Ectodermal cell (in vitro differentiated cells): ENCODE measurements at regions not wholly inside any gene's neighbourhood (a gene's known extent, or its start where the extent isn't known, plus 50 kb on each side); places are given as distances from the start of the nearest gene placed in this dataset.

Experiments used
- H3K27ac ChIP-seq: 2 replicates; pipeline ENCODE4 v1.7.0; 2013; ENCODE audit warnings: mild to moderate bottlenecking, low read depth, low read length; ENCODE audit not compliant: insufficient read depth, poor library complexity, severe bottlenecking
- H3K27me3 ChIP-seq: 2 replicates; pipeline ENCODE4 v1.7.0; 2013; ENCODE audit warnings: mild to moderate bottlenecking, low read length; ENCODE audit not compliant: insufficient read depth, control insufficient read depth, poor library complexity, severe bottlenecking
- H3K36me3 ChIP-seq: one replicate; pipeline ENCODE4 v1.7.0; 2013; ENCODE audit warnings: low read length; ENCODE audit not compliant: control insufficient read depth, insufficient read depth
- H3K4me1 ChIP-seq: one replicate; pipeline ENCODE4 v1.7.0; 2013; ENCODE audit warnings: low read length; ENCODE audit not compliant: control insufficient read depth, insufficient read depth
- H3K4me3 ChIP-seq: 2 replicates; pipeline ENCODE4 v1.7.0; 2013; ENCODE audit warnings: low read depth, low read length, control low read depth; ENCODE audit not compliant: insufficient read depth
- H3K9me3 ChIP-seq: 2 replicates; pipeline ENCODE4 v1.7.0; 2013; ENCODE audit warnings: mild to moderate bottlenecking, low read length, moderate library complexity; ENCODE audit not compliant: control insufficient read depth
- WGBS, 2 experiments: methylation state at CpG; one replicate each; pipeline ENCODE4 v1.1.7; 2013; ENCODE audit warnings: missing lambda C conversion rate in 2 of 2; 5-methylcytosine and 5-hydroxymethylcytosine counted together

DNA sequence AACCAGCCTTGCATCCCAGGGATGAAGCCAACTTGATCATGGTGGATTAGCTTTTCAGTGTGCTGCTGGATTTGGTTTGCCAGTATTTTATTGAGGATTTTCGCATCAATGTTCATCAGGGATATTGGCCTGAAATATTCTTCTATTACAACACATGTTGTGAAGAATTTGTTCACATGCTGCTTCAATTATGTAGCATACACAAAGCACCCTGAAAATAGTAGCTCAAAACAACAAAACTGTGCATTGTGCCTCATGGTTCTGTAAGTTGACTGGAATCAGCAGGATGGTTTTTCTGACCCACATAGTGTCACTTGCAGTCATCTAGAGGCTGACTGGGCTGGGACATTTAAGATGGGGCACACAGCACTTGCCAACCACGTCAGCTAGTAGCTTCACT, 193.9 kb downstream of the SYK start:
- Histone ChIP-seq H3K4me1 (no peaks in the 10 kb centered on the region), H3K36me3 (no peaks in the 10 kb centered on the region), H3K4me3 (no peak overlapping the region), H3K9me3 (no peaks in the 10 kb centered on the region), H3K27me3 (no peaks in the 10 kb centered on the region), H3K27ac (no peak overlapping the region)
- WGBS, 2 experiments, result 85 to 93% methylated on average over 2 of the region's 2 CpGs

DNA sequence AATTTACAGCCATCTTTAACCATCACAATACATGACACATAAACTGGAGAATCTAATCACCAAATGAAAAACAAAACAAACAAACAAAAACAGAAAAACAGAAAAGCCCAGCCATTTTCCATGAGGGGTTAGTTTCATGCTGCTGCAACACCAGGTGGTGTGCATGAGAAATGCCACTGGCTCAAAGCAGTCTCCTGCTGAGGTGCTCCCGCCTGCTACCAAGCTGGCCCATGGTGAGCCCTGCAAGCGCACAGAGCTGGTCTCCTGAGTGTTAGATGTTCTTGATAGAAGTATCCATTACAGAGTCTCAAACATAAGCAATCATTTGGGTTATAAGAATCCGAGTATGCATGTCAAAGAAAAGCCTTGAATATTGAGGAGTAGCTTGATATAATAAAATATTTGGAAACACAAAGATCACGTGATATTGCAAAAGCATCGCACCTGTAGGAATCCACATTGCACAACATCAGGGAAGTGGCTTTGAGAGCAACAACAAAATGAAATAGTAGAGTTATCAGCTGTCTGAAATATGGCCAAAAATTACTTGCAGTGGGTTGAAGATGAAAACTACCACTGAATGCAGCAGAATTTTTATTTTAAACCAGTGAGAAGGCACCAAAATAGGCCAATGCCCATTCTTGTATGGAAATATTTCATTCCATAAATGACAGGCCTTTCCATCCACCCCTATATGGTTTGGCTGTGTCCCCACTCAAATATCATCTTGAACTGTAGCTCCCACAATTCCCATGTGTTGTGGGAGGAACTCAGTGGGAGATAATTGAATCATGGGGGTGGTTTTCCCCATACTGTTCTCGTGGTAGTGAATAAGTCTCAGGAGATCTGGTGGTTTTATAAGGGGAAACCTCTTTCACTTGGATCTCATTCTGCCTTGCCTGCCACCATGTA, 194.8 kb downstream of the SYK start:
- Histone ChIP-seq H3K4me1 (no peaks in the 10 kb centered on the region), H3K36me3 (no peaks in the 10 kb centered on the region), H3K27ac (no peak overlapping the region), H3K9me3 (no peaks in the 10 kb centered on the region), H3K27me3 (no peaks in the 10 kb centered on the region), H3K4me3 (no peak overlapping the region)
- 83 to 87% methylated on average over 6 of the region's 6 CpGs for WGBS, 2 experiments

DNA sequence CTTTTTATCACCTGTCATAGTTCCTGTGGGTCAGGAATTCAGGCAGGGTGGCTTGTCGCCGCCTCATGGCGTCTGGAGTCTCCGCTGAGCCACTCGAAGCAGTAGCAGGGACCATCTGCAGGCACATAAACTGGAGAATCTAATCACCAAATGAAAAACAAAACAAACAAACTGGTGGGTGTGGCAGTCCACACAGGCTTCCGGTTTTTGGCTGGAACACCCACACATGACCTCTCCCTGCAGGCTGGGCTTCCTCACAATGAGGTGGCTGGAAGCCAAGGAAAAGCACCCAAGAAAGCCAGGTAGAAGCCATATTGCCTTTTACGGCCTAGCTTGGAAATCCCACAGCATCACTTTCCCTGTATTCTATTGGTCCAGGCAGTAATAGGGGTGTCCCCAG, 197.0 kb downstream of the SYK start:
- no peak overlapping the region for H3K27ac ChIP-seq
- H3K9me3 ChIP-seq, result no peaks in the 10 kb centered on the region
- H3K36me3 ChIP-seq, result no peaks in the 10 kb centered on the region
- H3K27me3 ChIP-seq, result no peaks in the 10 kb centered on the region
- H3K4me3 ChIP-seq, result no peak overlapping the region
- 91 to 94% methylated on average over 7 of the region's 7 CpGs for WGBS, 2 experiments
- no peaks in the 10 kb centered on the region for H3K4me1 ChIP-seq

DNA sequence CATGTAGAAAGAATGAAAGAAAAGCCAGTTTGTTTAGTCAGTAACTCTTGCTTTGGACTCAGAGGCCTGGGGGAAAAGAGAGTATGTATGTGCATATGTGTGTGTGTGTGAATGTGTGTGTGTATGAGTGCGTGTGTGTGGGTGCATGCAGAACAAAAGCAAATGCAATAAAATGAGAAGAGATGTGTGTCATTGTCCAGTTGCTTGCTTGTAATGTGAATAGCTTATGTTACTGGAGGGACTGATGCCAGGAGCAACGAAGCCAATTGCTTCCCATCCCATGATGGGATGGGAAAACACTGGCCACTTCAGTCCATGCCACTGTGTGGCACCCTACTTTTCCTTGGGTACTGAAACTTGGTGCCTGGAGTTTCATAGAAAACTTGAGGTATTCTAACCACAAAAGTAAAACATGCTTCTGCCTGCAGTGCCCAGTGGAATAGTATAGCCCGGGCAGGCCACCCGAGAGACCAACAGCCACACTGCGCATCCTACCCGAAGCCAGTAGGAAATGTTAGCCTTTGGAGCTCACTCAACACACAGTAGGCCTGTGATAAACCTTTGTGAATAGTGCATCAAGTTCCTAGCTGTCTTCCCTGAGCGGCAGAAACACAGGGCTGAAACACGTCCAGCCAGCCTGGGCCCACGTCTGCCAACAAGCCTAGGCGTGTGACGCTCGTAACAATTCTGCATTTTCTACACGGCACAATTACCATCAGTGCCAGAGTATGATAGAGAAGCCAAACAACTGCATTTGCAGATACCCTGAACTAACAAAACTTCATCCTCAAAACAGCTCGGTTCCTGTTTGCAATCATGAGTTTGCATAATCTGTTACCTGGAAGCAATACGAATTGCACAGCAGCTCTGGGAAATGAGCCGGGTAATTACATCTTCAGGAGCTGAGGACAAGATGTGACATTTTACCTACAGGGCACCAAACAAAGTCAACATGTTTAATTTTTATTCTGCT, 198.1 kb downstream of the SYK start:
- no peaks in the 10 kb centered on the region for H3K4me1 ChIP-seq
- no peaks in the 10 kb centered on the region for H3K9me3 ChIP-seq
- 93 to 95% methylated on average over 16 of the region's 16 CpGs for WGBS, 2 experiments
- no peak overlapping the region for H3K27ac ChIP-seq
- H3K36me3 ChIP-seq, result no peaks in the 10 kb centered on the region
- H3K4me3 ChIP-seq, result no peak overlapping the region
- no peaks in the 10 kb centered on the region for H3K27me3 ChIP-seq

DNA sequence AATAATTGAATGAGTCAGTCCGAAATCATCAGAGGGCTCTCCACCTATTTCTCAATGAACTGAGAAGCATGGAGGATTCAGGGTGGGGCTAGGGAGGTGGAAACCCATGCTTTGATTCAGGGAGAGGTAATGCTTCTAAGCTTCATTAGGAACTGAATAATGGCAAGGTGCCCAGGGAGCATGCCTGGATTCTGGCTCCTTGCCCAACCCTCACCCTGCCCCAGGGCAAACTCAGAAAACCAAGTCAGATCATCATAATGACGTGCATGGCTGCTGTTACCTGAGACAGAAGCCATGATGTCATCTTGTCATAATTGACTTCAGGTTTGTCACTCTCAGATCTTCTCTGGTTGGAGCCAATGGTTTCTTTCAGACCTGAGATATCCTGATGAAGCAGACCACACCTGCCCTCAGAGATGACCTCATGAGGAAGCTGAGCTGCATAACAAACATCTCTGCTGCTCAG, 199.6 kb downstream of the SYK start:
- Histone ChIP-seq H3K27ac (no peak overlapping the region), H3K36me3 (no peaks in the 10 kb centered on the region), H3K9me3 (no peaks in the 10 kb centered on the region), H3K4me3 (no peak overlapping the region), H3K27me3 (no peaks in the 10 kb centered on the region), H3K4me1 (no peaks in the 10 kb centered on the region)
- WGBS, 2 experiments, result 88 to 97% methylated on average over 2 of the region's 2 CpGs

DNA sequence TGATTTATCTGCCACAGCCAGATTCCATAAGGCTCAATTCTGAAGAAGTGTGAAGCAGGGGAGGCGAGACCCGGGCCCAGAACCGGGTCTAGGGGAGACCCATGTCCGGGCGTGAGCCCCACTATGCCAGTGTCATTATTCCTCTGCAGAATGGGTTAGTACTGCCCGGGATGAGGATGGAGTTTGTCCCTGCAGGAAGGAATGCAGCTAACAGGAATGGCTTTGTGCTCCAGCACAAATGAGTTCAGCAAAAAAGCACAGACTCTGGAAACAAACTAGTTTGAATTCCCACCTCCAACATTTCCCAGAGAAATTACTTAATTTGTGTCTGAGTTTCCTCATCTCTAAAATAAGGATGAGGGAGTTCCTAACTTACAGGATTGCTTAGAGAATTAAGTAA, 202.9 kb downstream of the SYK start:
- Histone ChIP-seq H3K4me3 (no peak overlapping the region), H3K27me3 (no peaks in the 10 kb centered on the region), H3K27ac (no peak overlapping the region), H3K9me3 (no peaks in the 10 kb centered on the region), H3K36me3 (no peaks in the 10 kb centered on the region), H3K4me1 (no peaks in the 10 kb centered on the region)
- 94 to 95% methylated on average over 6 of the region's 6 CpGs for WGBS, 2 experiments

DNA sequence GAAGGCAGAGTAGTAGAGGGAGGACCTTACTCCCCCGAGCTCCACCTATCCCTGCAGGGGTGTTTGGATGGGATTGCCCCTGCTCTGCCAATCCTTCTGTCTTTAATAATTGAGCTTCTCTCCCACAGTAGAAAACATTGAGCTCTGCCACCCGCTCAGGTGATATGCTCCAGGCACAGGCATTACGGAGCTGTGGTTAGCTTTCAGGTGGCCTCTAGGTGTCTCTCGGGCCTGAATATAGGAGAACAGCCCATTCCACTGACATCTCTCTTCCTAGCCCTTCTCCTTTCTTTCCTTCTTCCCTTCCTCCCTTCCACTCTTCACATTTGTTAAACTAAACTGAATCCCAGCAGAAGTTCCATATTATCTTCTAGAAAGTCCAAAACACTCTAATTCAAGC, 203.4 kb downstream of the SYK start:
- Histone ChIP-seq H3K9me3 (no peaks in the 10 kb centered on the region), H3K36me3 (no peaks in the 10 kb centered on the region), H3K27me3 (no peaks in the 10 kb centered on the region), H3K4me3 (no peak overlapping the region), H3K4me1 (no peaks in the 10 kb centered on the region), H3K27ac (no peak overlapping the region)
- whole genome bisulfite sequencing, 2 experiments, result 86 to 87% methylated on average over 4 of the region's 4 CpGs

DNA sequence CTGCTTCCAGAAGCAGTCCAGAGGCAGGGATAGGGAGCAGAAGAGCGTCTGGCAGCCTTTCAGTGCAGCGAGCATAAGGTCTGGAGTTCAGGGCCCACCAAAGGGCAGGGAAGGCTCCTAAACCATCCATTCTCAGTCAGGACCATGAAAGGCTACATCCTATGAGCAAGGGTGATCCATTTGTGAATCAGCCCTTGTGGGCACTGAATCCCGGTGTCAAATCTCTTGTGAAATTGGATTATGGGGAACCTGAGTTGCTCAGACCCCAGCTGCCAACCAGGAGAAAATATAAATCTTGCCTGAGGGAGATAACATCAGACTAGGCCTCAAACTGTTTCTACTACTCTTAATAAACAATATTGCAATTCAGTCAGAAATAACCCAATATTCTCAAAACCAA, 204.4 kb downstream of the SYK start:
- 93 to 96% methylated on average over 3 of the region's 3 CpGs for WGBS, 2 experiments
- no peak overlapping the region for H3K4me3 ChIP-seq

DNA sequence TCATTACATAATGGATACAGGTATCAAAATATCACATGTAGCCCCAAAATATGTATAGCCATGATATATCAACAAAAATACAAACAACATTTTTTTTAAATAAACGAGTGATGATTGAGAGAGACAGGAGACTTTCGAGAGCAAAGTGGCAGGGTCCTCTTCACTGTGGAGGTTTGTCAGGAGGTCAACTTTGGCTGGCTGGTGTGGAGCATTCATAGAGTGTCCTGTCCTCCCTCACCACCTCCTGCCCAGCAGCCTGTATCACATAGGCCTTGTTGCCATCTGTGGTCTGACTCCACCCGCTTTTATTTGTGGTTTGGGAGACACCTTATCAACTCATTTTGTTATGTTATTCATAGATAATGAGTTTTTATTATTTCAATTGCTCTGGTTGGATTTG, 206.9 kb downstream of the SYK start:
- no peak overlapping the region for H3K4me3 ChIP-seq
- no peak overlapping the region for H3K27ac ChIP-seq
- no peaks in the 10 kb centered on the region for H3K27me3 ChIP-seq
- no peaks in the 10 kb centered on the region for H3K9me3 ChIP-seq
- no peaks in the 10 kb centered on the region for H3K36me3 ChIP-seq
- 96 to 100% methylated on average over 2 of the region's 3 CpGs for WGBS, 2 experiments
- H3K4me1 ChIP-seq, result no peaks in the 10 kb centered on the region

More for the DNA sequence above, 204.4 kb downstream of the SYK start:
- H3K36me3 ChIP-seq, result no peaks in the 10 kb centered on the region
- no peaks in the 10 kb centered on the region for H3K4me1 ChIP-seq
- no peaks in the 10 kb centered on the region for H3K27me3 ChIP-seq
- no peaks in the 10 kb centered on the region for H3K9me3 ChIP-seq
- H3K27ac ChIP-seq, result no peak overlapping the region

DNA sequence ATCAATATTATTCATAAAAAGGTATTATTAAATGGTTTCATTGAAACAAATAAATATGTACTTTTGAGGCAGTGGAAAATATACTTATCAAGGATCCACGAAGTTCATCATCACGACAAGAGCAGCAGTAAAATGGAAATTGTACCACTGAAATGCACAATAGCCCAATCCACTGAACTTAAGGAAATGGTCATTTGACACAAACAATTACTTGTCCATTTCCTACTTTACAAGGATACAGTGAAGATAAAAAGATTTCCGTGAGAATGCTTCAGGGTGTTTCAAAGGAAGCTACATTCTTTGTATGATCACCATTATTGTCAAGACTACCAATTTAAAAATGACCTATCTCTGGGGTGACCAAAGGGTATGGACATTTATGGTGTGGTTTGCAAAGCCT, 210.3 kb downstream of the SYK start:
- H3K27ac ChIP-seq, result no peak overlapping the region
- no peaks in the 10 kb centered on the region for H3K9me3 ChIP-seq
- 58 to 92% methylated on average over 2 to 3 of the region's 3 CpGs for whole genome bisulfite sequencing, 2 experiments
- H3K4me3 ChIP-seq, result no peak overlapping the region
- H3K36me3 ChIP-seq, result no peaks in the 10 kb centered on the region
- no peaks in the 10 kb centered on the region for H3K4me1 ChIP-seq
- H3K27me3 ChIP-seq, result no peaks in the 10 kb centered on the region
